HG03520 (cell line): ENCODE measurements at regions not wholly inside any gene's neighbourhood (a gene's known extent, or its start where the extent isn't known, plus 50 kb on each side); places are given as distances from the start of the nearest gene placed in this dataset.

Experiments
- ATAC-seq: cut with Tn5 transposase; IDR thresholded peaks from one replicate; pipeline ENCODE4 v1.9.1; 2021; ENCODE audit warnings: mild to moderate bottlenecking, moderate library complexity; ENCODE audit not compliant: unreplicated experiment

GRCh38 chr2:180662941-180663471 lies 317.4 kb upstream of the UBE2E3 start:
- ATAC-seq = no peak

- ATAC-seq = no peak
These were observed 317.9 kb upstream of the UBE2E3 start for GRCh38 chr2:180662521-180662920.

DNA sequence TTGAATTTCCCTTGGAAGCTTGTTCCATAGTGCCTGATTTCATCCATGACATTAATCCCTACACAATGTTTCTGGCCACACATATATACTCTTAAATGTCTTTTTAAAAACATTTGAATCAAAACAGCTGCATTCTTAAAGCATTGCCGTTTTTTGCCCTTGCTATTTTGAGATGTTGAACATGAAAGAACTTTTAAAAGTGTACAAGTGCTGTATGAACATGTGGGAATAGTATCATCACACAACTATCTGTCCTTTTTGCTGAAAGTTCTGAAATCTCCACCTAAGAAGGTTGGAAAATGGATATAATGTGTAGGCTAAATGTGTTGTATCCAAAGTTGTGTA lies 318.7 kb upstream of the UBE2E3 start:
- no peak for ATAC-seq

DNA sequence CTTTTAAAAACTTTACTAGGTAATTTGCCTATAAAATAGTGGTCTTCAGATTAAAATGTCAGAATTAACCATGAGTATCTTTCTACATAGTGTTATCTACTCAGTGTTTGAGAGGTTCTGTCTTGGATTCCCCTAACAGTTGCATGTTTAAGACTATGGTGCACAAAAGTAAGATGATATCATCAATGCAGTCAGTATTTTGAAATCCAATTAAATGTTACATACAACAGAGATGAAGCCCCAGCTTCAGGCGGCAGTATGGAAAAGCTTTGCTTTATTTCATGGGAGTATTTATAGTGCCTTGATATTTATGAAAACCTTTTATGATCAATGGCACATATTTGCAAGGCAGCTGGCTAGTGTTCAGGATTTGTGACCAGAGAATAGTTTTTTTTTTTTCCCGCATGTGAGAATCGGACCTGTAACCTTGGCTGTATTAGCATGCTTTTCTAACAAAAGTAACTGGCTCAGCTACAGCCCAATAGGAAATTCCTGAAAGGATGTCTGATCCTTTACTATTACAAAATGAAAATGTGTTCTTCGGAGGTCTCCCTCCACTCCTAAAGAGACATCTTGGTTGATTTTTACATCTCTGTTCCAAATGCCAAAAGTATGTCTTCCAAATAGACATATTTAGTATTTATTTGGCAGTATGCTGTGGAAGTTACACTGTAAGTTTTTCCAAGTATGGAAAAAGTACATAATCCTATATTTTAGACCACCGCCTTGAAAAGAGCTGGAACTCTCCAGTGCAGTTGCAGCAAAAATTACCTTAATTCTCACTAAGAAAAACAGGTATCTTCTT lies 319.3 kb upstream of the UBE2E3 start:
- ATAC-seq = no peak

GRCh38 chr2:180660207-180660606 lies 320.2 kb upstream of the UBE2E3 start:
- ATAC-seq = no peak

DNA sequence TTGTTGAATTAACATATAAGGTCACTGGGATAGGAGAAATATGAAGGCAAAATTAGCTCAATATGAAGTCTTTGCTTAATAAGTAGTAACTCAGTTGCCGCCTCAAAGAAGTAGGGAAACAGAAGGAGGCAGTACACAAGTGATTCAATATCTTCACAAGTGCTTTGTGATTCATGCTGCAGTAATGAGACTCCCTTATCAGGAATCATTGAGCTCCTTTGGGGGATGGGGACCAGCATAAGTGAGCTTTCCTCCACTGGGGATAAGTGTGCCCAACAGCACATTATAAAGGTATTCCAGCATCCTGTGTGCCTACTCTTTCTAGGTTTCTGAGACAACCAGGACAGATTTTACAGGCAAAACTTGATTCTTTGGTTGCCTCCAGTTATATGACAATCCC lies 323.4 kb upstream of the UBE2E3 start:
- ATAC-seq = no peak

- ATAC-seq = no peak
These were observed 324.0 kb upstream of the UBE2E3 start for GRCh38 chr2:180656455-180656847.

- no peak for ATAC-seq
These were observed 324.5 kb upstream of the UBE2E3 start for GRCh38 chr2:180655842-180656454.

GRCh38 chr2:180655393-180655792 lies 325.0 kb upstream of the UBE2E3 start:
- no peak for ATAC-seq

GRCh38 chr2:180653481-180653880 lies 326.9 kb upstream of the UBE2E3 start:
- ATAC-seq = no peak

DNA sequence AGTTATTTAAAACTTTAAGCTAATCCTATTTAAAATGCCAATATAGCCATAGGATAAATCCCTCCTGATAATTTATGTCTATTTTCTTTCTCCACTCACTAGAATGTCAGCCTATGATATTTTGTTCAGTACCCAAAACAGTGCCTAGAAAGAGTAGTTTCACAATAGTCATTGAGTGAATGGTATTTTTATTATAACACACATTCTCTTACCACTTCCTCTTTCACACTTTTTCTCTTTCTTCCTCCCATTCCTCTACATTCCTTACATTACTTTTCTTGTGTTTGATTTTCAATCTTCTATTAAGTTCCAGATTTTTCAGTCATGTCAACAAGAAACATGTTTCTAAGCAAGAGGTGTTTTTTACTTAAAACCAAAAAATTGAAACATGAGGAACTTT lies 327.6 kb upstream of the UBE2E3 start:
- ATAC-seq = no peak

GRCh38 chr2:180651596-180651995 lies 328.8 kb upstream of the UBE2E3 start:
- no peak for ATAC-seq

DNA sequence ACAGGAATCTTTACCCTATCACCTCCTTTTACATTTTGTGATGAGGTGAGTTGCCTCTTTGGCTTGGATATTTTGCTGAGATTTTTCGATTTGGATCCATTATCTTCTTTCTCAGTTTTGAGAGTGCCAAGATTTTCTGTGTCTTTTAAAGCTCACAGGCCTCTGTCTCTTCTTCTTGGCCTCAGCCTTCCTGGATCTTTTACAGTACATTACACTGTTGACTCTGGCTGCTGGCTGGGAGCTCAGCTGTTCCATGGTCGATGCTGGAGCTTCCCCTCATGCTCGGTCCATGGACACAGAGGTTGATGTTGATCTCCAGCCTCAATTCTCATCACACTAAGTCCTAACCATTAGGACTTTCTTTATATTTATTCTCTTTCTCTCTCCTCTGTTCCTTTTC lies 332.8 kb upstream of the UBE2E3 start:
- ATAC-seq = no peak

GRCh38 chr2:180647221-180647620 lies 333.2 kb upstream of the UBE2E3 start:
- ATAC-seq = no peak

GRCh38 chr2:180646756-180647155 lies 333.6 kb upstream of the UBE2E3 start:
- no peak for ATAC-seq

DNA sequence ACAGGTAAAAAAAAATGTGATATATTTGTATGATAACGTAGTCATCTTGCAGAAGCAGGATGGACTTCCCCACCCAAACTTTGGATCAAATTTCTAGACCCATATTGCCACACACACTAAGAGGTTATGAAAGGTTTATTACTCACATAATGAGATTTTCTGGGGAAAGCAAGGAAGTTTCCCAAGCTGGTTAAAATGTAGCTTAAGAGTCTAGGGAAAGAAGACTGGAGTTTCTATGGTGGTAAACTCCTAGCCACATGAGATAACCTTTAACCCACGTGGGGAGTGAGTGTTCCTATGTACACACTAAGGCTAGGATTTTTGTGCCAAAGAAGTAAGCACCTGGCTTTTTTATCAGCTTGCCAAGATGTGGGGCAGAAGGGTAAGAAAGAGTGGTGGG lies 335.7 kb upstream of the UBE2E3 start:
- ATAC-seq = no peak

DNA sequence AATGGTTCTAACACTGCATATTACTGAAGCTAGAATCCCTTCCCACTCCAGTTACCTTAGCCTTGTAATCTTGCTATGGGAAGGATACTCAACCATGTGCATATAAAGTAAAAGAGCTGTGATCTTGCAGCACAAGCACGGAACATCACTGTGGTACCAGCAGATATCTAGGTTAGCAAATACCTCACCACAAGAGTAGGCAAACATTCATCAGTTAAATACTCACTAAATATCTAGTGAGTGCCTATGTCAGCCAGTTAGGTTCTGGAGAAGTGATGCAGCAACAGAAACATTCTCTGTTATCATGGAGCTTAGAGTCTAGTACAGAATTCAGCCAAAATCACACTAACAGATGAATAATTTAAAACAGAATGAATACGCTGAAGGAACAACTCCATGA lies 349.6 kb upstream of the UBE2E3 start:
- ATAC-seq = no peak

DNA sequence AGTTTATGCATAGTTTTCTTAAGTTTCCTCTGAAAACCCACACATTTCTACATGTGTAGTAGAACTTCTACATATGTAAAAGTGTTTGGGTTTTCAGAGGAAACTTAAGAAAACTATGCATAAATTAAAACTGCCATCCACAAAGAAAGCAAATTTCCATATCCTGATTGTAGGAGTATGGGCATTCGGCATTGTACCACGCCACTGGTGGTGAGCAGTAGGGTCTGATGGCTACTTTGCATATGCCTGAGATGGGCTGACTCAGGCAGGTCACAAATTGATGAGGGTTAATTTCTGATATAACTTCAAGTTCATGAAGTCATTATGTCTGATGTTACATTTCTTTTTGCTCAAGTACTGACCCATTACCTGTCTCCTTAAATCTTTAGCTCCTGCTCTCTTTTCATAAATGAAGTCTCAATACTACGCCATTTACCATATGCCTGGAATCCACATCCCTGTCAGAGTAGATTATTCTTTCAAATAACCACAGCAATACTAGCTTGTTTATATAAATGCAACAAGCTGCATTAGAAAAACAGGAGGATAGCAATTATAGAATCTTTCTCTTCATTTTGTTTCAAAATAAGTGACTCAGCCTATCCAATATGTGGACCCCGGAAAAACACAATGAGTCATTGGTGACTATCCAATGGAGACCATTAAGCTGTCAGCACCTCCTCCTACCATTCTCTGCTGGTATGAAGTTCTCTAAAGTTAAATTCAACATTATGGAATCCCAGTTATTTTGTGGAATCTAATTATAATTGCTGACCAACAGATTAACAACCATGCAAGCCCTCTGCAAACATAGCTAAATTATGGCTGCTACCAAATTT lies 355.2 kb upstream of the UBE2E3 start:
- ATAC-seq = no peak

DNA sequence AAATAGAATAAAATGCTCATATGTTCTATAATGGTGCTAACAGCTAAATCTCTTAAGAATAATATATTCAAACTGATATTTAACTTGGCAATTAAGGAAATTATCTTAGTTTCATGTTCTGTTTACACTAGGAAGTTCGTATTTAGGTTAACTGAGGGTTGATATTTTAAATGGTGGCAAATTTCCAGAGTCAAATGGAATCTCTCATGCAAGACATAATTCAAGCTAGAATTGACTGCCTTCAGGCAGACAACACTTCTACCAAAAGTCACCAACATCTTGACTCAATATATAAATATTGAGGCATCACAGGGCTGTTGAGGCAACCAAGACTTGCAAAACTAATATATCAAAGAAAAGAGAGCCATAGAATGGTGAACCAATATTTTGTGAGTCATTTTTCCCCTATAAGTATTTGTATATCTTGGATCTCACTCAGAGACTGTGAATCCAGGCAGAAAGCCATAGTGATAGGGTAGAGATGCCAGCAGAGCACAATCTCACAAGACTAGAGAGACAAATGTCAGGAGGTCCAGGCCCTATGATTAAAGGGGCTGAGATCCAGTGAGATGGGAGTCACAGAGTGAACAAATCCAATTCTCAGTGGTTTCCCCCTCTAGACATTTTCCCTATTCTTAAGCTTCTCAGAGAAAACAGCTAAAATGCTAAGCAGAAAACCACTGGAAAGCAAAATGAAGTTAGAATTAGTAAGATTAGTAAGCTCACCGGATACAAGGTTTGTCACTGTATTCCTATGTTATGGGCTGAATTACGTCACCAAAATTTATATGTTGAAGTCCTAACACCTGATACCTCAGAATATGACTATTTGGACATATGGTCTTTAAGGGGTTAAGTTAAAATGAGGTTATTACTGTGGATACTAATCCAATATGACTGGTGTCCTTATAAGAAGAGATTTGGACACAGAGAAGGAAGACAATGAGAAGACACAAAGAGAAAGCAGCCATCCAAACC lies 358.2 kb upstream of the UBE2E3 start:
- ATAC-seq = no peak

DNA sequence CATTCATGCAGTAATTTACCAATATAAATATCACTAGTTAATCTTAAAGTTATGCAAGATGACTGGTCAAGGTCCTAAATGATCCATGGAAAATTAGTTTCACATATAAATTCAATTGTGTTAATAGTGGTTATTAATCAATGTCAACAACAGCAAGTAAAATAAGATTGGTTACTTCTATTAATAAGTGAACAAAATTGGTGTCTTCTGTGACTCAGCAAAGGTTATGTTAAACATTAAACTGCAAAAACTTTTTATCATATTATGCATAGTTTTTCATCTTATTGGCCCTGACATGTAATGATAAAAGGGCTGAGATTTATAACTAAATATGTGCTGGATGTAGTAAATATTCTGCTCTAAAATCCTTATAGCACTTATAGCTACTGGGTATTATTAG lies 359.0 kb upstream of the UBE2E3 start:
- ATAC-seq = no peak
